Fibroblast of lung (primary cell): ENCODE measurements at regions not wholly inside any gene's neighbourhood (a gene's known extent, or its start where the extent isn't known, plus 50 kb on each side); places are given as distances from the start of the nearest gene placed in this dataset.

ENCODE experiments used
- CTCF ChIP-seq, 2 donors: IDR thresholded peaks in 1 of 2; conservative IDR thresholded peaks in 1 of 2; 1 replicate in 1 of 2; 2 replicates in 1 of 2; pipeline ENCODE4 v1.5.1; 2011 to 2012; ENCODE audit warnings: low read length in 2 of 2, control low read depth in 1 of 2, inconsistent platforms in 1 of 2, low read depth in 1 of 2, mild to moderate bottlenecking in 1 of 2
- EZH2 ChIP-seq: IDR thresholded peaks from 2 replicates; pipeline ENCODE4 v1.5.1; 2012; ENCODE audit warnings: low read length, control low read depth, mild to moderate bottlenecking; ENCODE audit errors: missing control alignments

DNA sequence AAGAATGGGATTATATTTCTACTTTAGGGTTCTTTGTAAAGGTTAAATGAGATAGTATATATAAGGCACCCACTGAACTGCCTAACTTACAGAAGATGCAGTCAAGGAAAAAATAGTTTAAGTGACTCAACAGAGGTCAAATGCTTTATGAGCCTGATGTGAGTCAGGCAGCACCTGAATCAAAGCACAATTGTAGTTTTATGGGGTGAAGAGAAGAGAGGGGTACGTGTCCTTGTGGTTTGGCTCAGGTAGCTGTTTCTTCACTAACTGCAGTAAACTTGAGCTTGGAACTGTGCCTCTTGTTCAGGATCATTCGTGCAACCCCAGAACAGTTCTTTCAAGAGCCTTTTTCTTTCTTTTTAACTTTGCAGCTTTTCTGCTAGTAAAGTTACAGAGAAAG, 125.2 kb upstream of the SPON1 start:
- no peak for TF ChIP-seq EZH2
- TF ChIP-seq CTCF (conservative IDR thresholded peaks at IDR 0.05 in 1 of 2, IDR thresholded peaks at IDR 0.05 in 1 of 2; ENCODE audit: low read depth in 1 of 2, low read length in 2 of 2): no peak
